Body of pancreas (tissue), 4 donors: ENCODE measurements at regions not wholly inside any gene's neighbourhood (a gene's known extent, or its start where the extent isn't known, plus 50 kb on each side); places are given as distances from the start of the nearest gene placed in this dataset.

ENCODE experiments used
- POLR2A ChIP-seq, 3 donors: fragments of 450-650 bp; IDR thresholded peaks; one replicate each; pipeline ENCODE4 v1.6.1; 2016; ENCODE audit warnings: antibody characterized with exemption in 3 of 3, mild to moderate bottlenecking in 2 of 3
- TF ChIP-seq, protein P1 (sequence below), 7 experiments: fragments of 450-650 bp in 4 of 7; fragments of 200-600 bp in 3 of 7; sonication (generic) in 3 of 7; IDR thresholded peaks; one replicate each; pipeline ENCODE4 v1.5.1; 2016 to 2019; ENCODE audit warnings: antibody characterized with exemption in 7 of 7

DNA sequence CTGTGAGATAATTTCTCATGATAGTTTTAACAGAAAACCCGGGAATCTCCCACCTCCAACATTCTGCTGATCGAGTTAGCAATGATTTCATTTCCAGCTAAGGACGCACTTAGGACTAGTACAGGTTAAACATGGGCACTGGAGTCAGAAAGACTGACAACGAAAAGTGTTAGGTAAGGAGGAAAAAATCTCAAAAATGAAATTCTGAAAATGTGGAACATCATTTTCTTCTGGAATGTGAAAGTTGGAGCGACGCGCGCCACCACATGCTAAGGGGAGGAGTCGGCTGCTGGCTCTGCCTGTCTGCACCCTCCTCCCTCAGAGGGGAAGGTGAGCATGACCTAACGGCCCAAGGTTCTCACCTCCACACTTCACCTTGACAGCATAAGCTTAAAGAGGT is 221.6 kb upstream of the KCNG1 start:
- TF ChIP-seq, protein P1, sequence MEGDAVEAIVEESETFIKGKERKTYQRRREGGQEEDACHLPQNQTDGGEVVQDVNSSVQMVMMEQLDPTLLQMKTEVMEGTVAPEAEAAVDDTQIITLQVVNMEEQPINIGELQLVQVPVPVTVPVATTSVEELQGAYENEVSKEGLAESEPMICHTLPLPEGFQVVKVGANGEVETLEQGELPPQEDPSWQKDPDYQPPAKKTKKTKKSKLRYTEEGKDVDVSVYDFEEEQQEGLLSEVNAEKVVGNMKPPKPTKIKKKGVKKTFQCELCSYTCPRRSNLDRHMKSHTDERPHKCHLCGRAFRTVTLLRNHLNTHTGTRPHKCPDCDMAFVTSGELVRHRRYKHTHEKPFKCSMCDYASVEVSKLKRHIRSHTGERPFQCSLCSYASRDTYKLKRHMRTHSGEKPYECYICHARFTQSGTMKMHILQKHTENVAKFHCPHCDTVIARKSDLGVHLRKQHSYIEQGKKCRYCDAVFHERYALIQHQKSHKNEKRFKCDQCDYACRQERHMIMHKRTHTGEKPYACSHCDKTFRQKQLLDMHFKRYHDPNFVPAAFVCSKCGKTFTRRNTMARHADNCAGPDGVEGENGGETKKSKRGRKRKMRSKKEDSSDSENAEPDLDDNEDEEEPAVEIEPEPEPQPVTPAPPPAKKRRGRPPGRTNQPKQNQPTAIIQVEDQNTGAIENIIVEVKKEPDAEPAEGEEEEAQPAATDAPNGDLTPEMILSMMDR (IDR thresholded peaks at IDR 0.05): no peak
- TF ChIP-seq POLR2A (IDR thresholded peaks at IDR 0.05): no peak
